HG03039 (cell line): ENCODE measurements at regions not wholly inside any gene's neighbourhood (a gene's known extent, or its start where the extent isn't known, plus 50 kb on each side); places are given as distances from the start of the nearest gene placed in this dataset.
"Not testable (repeated sequence)": the region's sequence is repeated elsewhere in the genome, so short reads cannot be mapped to it uniquely, and the experiment has no call there.

Source experiments
- ATAC-seq: cut with Tn5 transposase; IDR thresholded peaks from one replicate; pipeline ENCODE4 v1.9.1; 2021; ENCODE audit warnings: mild to moderate bottlenecking, moderate library complexity; ENCODE audit not compliant: unreplicated experiment

DNA sequence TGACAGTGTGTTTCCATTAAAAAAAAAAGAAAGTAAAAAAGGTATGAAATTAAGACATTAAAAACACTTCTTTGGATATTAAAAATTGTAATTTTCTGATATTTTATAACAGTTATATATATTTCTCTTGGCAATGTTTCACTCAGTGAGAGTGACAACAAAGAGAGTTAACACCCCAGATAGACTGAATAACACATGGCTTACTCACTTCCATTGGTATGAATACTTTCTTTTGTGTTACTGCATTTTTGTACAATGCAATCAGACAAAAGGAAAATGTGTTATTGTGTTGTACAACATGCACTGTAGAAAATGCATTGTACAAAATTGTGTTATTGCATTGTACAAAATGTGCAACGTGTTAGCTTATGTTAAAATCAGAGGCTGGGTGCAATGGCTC is 676.6 kb upstream of the AMELY start:
- ATAC-seq = not testable (repeated sequence)

DNA sequence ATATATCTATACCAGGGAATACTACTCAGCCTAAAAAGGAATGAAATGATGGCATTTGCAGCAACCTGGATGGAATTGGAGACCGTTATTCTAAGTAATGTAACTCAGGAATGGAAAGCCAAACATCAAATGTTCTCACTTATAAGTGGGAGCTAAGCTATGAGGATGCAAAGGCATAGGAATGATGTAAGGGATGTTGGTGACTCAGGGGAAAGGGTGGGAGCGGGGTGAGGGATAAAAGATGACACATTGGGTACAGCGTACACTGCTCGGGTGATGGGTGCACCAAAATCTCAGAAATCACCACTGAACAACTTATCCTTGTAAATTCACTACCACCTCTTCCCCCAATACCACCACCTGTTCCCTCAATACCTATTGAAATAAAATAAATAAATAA is 651.0 kb upstream of the AMELY start:
- ATAC-seq = no peak

DNA sequence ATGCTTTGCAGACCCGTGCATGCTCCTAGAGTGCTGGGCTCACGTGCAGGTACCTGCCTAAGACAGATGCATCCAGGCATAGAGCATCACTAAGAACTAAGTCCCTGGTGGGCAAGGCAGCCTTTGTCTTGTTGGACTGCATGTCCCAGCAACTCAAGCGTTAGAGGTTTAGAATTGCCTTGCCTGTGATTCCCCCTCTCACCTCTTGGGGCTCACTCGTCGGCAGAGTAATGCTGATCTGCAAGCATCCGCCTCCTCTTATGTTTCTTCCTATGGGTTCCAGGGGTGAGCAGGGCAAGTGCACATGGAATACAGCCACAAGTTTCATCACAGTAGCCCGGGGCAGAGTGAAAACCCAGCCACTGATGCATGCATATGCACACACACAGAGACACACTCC is 646.1 kb upstream of the AMELY start:
- ATAC-seq = no peak

DNA sequence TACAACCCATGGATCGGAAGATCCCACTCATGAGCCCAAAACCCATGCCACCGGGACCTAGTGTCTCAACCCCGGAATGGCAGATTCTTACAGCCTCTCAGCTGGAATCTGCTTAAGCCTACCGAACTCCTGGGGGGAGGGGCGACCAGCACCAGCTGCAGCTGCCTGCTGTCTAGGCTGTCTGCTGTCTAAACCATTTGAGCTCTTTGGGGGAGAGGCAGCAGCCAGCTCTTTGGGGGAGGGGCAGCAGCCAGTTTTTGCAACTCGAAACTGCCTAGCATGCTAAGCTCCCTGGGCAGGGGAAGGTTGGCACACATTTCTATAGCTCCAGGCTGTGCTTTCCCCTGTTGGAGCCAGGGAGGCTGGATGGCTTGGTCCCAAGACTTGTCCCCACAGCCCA is 643.5 kb upstream of the AMELY start:
- no peak for ATAC-seq

- no peak for ATAC-seq
Observed at GRCh38 chrY:7545060-7545459, 633.5 kb upstream of the AMELY start.

DNA sequence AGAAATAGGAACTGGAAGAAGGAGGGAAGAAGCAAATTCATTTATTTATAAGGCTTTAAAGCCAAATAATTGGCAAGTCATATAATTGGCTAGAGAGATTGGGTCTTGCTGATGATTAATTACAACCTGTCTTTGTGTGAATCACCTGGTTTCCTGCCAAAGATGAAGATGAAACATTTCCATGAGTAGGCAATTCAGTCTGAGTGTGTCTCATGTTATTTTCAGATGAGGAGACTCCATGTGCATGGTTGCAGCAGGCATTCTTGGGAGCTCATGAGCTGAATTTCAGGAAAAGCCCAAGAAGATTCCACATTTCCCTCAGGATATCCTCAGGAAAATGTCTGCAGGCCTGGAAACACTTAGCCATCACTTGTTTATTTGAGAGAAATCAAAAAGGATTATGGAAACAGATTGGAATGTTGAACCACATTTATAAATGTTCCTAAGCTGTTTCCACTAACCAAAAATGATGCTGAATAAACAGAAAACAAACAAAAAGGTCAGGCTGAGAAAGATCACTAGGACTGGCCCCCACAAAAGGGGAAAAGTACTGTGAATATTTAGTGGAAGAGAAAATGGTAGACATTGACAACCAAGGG is 632.7 kb upstream of the AMELY start:
- no peak for ATAC-seq

DNA sequence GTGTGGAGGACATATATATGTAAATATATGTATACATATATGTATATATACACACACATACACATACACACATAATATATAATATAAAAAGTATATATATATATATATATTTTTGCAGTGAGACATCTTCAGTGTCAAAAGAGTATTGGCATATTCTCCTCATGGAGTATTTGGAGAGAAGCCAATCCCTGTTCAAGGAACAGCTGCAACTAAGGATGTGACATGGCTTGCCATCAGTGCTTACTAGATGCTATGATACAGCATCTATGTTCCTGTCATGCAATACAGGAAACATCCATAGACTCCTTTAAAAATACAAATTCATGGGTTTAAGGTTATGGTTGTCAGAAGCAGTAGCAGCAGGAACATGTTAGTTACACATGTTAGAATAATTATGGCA is 632.0 kb upstream of the AMELY start:
- ATAC-seq = no peak

DNA sequence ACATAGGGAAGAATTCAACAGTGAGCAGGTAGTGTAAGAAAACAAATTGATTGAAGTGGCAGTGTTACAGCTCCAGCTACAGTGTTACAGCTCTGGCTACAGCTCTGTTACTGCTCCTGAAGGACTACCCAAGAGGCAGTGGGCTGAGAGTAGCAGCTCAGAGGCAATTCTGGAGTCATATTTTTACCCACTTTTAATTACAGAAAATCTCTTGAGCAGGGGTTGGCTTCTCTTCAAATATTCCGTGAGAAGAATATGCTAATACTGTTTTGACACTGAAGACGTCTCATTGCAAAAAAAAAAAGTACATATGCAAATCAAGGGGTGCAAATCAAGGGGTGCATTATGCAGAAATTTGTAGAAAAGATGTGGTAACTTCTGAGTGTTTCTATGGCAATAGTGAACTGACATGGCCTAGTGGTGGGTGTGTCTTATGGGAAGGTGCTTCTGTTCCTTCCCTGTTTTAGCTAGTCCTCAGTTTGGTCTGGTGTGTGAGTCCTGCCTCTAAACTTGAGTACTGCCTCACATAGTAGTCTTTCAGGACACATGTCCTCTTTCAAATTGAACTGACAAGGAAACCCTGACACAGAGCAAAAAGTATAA is 630.8 kb upstream of the AMELY start:
- ATAC-seq = no peak

DNA sequence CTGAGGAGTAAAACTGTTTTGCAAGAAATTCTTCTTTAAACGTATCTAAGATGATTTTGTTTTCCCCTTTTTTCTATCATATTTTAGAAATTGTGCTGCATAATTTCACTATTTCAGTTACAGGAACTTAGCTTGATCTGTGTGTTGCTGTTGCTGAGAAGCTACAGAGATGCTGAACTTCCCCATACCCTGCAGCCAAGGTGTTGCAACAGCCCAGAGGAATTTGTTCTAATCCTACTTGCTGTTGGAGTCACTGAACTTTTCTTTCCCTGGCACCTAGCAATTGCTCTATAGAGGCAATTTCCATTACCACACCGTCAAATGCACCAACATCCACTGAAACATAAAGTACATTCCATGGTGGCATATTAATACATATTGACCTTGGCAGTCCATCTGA is 617.8 kb upstream of the AMELY start:
- no peak for ATAC-seq

- ATAC-seq = not testable (repeated sequence)
Observed at GRCh38 chrY:7527568-7527967, 616.0 kb upstream of the AMELY start.

DNA sequence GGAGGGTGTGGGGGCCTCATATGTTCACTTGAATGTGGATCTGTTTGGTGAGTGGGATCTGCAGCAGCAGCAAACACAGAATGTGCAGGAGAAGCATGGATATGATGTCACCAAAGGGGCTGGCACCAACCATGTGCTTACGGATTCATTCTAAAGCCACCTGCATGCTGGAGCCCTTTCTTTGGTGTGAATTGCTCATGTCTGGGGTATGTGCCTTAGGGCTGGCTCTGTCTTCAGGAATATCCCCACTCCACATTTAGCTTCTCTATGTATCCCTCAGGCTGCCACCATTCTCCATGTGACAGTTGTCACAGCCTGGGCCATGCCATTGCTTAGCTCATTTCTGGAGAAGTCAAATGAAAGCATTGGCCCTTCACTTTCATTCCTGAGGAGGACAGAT is 606.8 kb upstream of the AMELY start:
- ATAC-seq = no peak

DNA sequence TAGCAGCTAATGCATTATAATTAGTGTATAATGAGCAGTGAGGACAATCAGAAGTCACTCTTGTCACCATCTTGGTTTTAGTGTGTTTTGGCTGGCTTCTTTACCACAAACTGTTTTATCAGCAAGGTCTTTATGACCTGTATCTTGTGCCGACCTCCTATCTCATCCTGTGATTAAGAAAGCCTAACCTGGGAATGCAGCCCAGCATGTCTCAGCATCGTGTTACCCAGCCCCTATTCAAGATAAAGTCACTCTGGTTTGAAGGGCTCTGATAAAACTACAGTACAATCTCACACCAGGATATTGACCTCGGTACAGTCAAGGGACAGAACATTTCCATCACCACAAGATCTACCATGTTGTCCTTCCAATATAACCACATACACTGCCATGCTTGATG is 604.7 kb upstream of the AMELY start:
- ATAC-seq = no peak

DNA sequence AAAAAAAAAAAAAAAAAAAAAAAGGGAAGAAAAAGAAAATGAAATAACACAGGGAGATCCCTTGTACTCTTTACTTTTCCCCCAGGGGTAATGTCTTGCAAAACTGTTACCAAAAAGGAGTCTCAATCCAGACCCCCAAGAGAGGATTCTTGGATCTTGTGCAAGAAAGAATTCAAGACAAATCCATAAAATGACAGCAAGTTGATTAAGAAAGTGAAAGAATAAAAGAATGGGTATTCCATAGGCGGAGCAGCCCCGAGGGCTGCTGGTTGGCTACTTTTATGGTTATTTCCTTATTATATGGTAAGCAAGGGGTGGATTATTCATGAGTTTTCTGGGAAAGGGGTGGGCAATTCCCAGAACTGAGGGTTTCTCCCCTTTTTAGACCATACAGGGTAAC is 604.3 kb upstream of the AMELY start:
- ATAC-seq = no peak

GRCh38 chrY:7502896-7503295 is 591.3 kb upstream of the AMELY start:
- ATAC-seq = no peak

- ATAC-seq = no peak
Observed at GRCh38 chrY:7501236-7501635, 589.7 kb upstream of the AMELY start.

DNA sequence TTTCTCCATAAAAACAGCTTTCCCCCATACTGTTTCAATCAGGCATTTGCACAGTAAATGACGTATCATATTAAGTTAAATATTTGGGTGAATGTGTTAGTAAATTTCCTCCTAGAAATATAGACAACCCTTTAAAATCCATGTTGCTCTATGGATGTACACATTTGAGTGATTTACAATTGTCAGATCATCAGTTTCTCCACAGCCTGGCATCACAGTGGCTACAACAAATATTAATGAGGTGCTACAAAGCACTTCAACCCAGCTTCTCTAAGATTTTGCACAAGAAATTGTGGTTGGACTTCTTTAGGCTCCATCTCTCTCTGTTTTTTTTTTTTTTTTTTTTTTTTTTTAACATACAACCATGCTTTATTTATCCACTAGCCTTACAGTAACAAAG is 584.4 kb upstream of the AMELY start:
- ATAC-seq = no peak

- ATAC-seq = not testable (repeated sequence)
Observed at GRCh38 chrY:7484455-7485285, 573.1 kb upstream of the AMELY start.

DNA sequence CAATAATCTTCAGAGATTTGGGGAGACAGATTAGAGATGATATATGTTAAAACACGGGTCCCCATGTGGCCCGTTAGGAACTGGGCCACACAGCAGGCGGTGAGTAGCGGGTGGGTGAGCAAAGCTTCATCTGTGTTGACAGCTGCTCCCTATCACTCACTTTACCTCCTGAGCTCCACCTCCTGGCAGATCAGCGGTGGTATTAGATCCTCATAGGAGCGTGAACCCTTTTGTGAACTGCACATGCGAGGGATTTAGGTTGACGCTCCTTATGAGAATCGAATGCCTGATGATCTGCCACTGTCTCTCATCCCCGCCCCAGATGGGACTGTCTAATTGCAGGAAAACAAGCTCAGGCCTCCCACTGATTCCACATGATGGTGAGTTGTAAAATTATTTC is 560.4 kb upstream of the AMELY start:
- ATAC-seq = no peak

- no peak for ATAC-seq
Observed at GRCh38 chrY:7470037-7470436, 558.5 kb upstream of the AMELY start.

- no peak for ATAC-seq
Observed at GRCh38 chrY:7468951-7469745, 557.6 kb upstream of the AMELY start.

DNA sequence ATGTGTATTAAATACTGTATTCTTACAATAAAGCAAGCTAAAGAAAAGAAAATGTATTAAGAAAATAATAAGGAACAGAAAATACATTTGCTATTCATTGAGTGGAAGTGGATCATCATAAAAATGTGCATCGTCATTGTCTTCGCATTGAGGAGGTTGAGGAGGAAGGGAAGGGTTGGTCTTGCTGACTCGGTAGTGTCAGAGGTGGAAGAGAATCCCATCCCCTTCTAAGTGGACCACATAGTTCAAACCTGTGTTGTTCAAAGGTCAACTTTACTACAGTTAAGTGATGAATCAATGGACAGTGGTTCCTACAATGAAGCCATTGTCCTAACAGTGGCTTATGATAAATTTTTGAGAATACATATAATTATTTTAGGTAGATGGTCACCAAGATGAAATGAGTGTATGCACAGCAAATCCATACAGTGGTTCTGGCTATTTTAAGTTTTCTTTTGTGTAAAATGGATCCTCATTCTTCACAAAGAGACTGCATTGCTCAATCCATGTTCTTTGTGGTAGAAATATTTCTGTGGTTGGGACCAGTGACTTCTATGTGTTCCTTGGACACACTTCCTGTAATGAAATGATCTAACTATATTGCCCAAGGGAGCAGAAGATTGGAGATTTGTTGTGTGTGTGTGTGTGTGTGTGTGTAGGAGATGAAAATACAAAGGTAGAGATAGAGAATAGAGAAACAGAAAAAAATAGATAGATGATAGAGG is 556.4 kb upstream of the AMELY start:
- ATAC-seq = no peak
